ENCODE measurements at regions not wholly inside any gene's neighbourhood (a gene's known extent, or its start where the extent isn't known, plus 50 kb on each side); places are given as distances from the start of the nearest gene placed in this dataset.
"Not testable (repeated sequence)": the region's sequence is repeated elsewhere in the genome, so short reads cannot be mapped to it uniquely, and the experiment has no call there.

GRCh38 chr2:57418859-57419346 is 627.7 kb upstream of the VRK2 start:
- ATAC-seq (ENCODE audit: low read depth in 2 of 2); H3K27me3 Mint-ChIP-seq; H3K36me3 Mint-ChIP-seq; H3K4me1 Mint-ChIP-seq; H3K27ac Mint-ChIP-seq; DNase-seq; H3K4me3 Mint-ChIP-seq: not testable (repeated sequence)
- H3K9me3 Mint-ChIP-seq = peaks cover 3 to 12% (median 5%) of the 10 kb centered on the region in 7 donors

DNA sequence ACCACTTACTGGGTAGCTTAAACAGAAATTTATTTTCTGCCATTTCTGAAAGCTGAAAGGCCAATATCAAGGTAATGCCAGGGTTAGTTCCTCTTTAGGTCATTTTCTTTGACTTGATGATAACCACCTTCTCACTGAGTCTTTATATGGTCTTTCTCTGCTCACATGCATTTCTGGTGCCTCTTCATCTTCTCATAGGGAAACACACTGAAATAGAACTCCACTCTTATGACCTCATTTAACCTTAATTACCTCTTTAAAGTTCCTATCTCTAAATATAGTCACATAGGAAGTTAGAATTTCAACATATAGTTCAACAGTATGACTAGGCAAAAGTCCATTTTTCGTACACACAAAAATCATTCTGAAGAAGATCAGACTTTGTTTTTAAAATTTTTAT is 616.8 kb upstream of the VRK2 start:
- DNase-seq (no peak), ATAC-seq (ENCODE audit: low read depth in 2 of 2) (no peak)
- Mint-ChIP-seq H3K9me3 (peaks cover 0 to 4% (median 0%) of the 10 kb centered on the region in 7 donors), H3K36me3 (no peaks in the 10 kb centered on the region), H3K4me1 (no peaks in the 10 kb centered on the region), H3K27ac (no peak overlapping the region), H3K27me3 (no peaks in the 10 kb centered on the region), H3K4me3 (no peak overlapping the region)

- H3K36me3 Mint-ChIP-seq = no peaks in the 10 kb centered on the region
- H3K4me1 Mint-ChIP-seq = no peaks in the 10 kb centered on the region
- DNase-seq = no peak
- no peak for ATAC-seq (ENCODE audit: low read depth in 2 of 2)
- no peak overlapping the region for H3K4me3 Mint-ChIP-seq
- H3K27me3 Mint-ChIP-seq = no peaks in the 10 kb centered on the region
- H3K9me3 Mint-ChIP-seq = no peaks in the 10 kb centered on the region
- no peak overlapping the region for H3K27ac Mint-ChIP-seq
Measured at GRCh38 chr2:57432528-57432927, 614.1 kb upstream of the VRK2 start.

DNA sequence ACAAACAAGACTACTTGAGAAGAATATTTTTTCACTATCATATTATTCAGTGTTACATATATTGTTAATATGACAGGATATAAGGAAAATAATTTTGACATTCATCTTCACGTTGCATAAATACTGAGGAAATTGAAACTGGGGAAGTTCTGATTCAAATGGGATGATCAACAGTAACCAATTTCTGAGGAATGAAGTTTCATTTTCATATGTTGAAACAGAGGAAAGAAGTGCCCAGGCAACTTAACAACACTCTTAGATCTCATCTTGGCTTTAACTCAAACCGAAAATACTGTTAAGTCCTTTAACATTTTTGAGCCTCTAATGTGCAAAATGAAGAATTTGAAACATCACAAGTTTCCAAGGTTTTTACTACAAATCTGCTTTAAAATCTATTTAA is 612.2 kb upstream of the VRK2 start:
- Mint-ChIP-seq H3K4me1 (no peaks in the 10 kb centered on the region), H3K27me3 (no peaks in the 10 kb centered on the region), H3K4me3 (no peak overlapping the region), H3K9me3 (no peaks in the 10 kb centered on the region), H3K36me3 (no peaks in the 10 kb centered on the region), H3K27ac (no peak overlapping the region)
- no peak for ATAC-seq (ENCODE audit: low read depth in 2 of 2)
- DNase-seq = no peak

DNA sequence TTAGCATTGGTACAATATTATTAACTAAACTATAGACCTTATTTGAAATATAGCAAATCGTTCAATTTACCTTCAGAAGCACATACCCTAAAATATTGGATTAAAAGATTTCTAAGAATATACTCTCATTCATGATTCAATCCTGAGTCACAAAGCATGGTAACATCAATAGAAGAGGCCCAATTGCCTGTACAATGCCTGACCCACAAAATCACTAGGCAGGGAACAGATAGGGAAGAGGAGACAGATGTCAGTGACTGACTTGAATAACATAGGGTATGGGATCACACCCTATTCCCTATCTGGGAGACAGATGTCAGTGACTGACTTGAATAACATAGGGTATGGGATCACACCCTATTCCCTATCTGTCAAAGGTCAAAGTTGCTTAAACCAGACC is 611.6 kb upstream of the VRK2 start:
- H3K9me3 Mint-ChIP-seq = no peaks in the 10 kb centered on the region
- no peak for DNase-seq
- ATAC-seq (ENCODE audit: low read depth in 2 of 2) = no peak
- H3K27me3 Mint-ChIP-seq = no peaks in the 10 kb centered on the region
- no peak overlapping the region for H3K4me3 Mint-ChIP-seq
- H3K27ac Mint-ChIP-seq = no peak overlapping the region
- no peaks in the 10 kb centered on the region for H3K36me3 Mint-ChIP-seq
- H3K4me1 Mint-ChIP-seq = no peaks in the 10 kb centered on the region

- DNase-seq (no peak), ATAC-seq (ENCODE audit: low read depth in 2 of 2) (no peak)
- no peaks in the 10 kb centered on the region for H3K9me3 Mint-ChIP-seq
- no peaks in the 10 kb centered on the region for H3K27me3 Mint-ChIP-seq
- H3K36me3 Mint-ChIP-seq = no peaks in the 10 kb centered on the region
- H3K27ac Mint-ChIP-seq = no peak overlapping the region
- H3K4me3 Mint-ChIP-seq = no peak overlapping the region
- no peaks in the 10 kb centered on the region for H3K4me1 Mint-ChIP-seq
Measured at GRCh38 chr2:57437077-57437476, 609.5 kb upstream of the VRK2 start.

- H3K9me3 Mint-ChIP-seq = no peaks in the 10 kb centered on the region
- no peak overlapping the region for H3K4me3 Mint-ChIP-seq
Measured at GRCh38 chr2:57440437-57440836, 606.2 kb upstream of the VRK2 start.

DNA sequence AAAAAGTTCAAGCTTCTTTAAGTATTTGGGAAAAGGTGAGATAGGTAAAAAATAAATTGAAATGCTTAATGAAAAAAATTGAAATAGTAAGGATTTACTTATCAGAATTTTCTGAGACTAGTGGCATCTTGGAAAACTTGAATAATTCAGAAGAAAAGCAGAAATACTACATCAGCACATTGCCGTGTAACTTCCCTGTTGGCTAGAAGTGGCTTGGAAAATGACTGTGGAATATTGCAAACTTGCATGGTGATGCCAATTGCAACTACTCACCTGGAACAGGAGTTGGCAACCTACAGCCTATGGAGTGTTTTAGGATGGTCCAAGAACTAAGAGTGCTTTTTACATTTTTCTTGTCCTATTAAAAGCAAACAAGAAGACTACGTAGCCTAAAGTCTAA is 603.5 kb upstream of the VRK2 start:
- Mint-ChIP-seq H3K36me3 (no peaks in the 10 kb centered on the region), H3K27ac (no peak overlapping the region), H3K27me3 (no peaks in the 10 kb centered on the region), H3K9me3 (no peaks in the 10 kb centered on the region), H3K4me1 (no peaks in the 10 kb centered on the region), H3K4me3 (no peak overlapping the region)
- ATAC-seq (ENCODE audit: low read depth in 2 of 2) (no peak), DNase-seq (no peak)

More at GRCh38 chr2:57440437-57440836, 606.2 kb upstream of the VRK2 start:
- no peaks in the 10 kb centered on the region for H3K4me1 Mint-ChIP-seq
- ATAC-seq (ENCODE audit: low read depth in 2 of 2) (no peak), DNase-seq (no peak)
- H3K27ac Mint-ChIP-seq = no peak overlapping the region
- H3K27me3 Mint-ChIP-seq = no peaks in the 10 kb centered on the region
- H3K36me3 Mint-ChIP-seq = no peaks in the 10 kb centered on the region

- no peak overlapping the region for H3K27ac Mint-ChIP-seq
- no peak overlapping the region for H3K4me3 Mint-ChIP-seq
- no peaks in the 10 kb centered on the region for H3K4me1 Mint-ChIP-seq
- no peak for ATAC-seq (ENCODE audit: low read depth in 2 of 2)
- H3K9me3 Mint-ChIP-seq = no peaks in the 10 kb centered on the region
- no peaks in the 10 kb centered on the region for H3K27me3 Mint-ChIP-seq
- H3K36me3 Mint-ChIP-seq = no peaks in the 10 kb centered on the region
- DNase-seq = no peak
Measured at GRCh38 chr2:57443973-57444521, 602.6 kb upstream of the VRK2 start.

GRCh38 chr2:57444752-57445430 is 601.7 kb upstream of the VRK2 start:
- ATAC-seq (ENCODE audit: low read depth in 2 of 2) (no peak), DNase-seq (no peak)
- Mint-ChIP-seq H3K4me1 (no peaks in the 10 kb centered on the region), H3K9me3 (no peaks in the 10 kb centered on the region), H3K36me3 (peaks cover 0 to 1% of the 10 kb centered on the region in 2 donors), H3K27ac (no peak overlapping the region), H3K27me3 (no peaks in the 10 kb centered on the region), H3K4me3 (no peak overlapping the region)

DNA sequence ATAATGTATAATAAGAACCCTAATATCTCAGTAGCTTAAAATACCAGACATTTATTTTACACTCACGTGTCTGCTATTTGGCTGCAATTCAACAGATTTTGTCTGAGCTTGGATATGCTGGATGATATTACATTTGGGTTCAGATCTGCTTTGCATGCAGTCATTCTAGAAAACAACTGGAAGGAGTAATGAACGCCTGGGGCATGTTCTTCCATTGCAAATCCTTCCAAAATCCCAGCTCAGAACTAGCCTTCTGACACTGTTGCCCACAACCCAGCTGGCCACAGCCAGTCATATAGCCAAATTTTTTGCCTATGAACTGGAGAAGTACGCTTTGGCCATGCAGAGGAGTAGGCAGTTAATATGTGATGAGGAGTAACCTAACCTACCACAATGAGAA is 597.8 kb upstream of the VRK2 start:
- Mint-ChIP-seq H3K4me1 (no peaks in the 10 kb centered on the region), H3K27me3 (no peaks in the 10 kb centered on the region)

GRCh38 chr2:57450170-57450569 is 596.4 kb upstream of the VRK2 start:
- H3K4me1 Mint-ChIP-seq = no peaks in the 10 kb centered on the region
- DNase-seq (no peak), ATAC-seq (ENCODE audit: low read depth in 2 of 2) (no peak)
- no peak overlapping the region for H3K27ac Mint-ChIP-seq
- no peaks in the 10 kb centered on the region for H3K27me3 Mint-ChIP-seq
- peaks cover 0 to 3% of the 10 kb centered on the region in 2 donors for H3K36me3 Mint-ChIP-seq
- no peak overlapping the region for H3K4me3 Mint-ChIP-seq
- H3K9me3 Mint-ChIP-seq = no peaks in the 10 kb centered on the region

More for the DNA sequence above, 597.8 kb upstream of the VRK2 start:
- Mint-ChIP-seq H3K9me3 (no peaks in the 10 kb centered on the region), H3K27ac (no peak overlapping the region), H3K36me3 (peaks cover 0 to 3% of the 10 kb centered on the region in 2 donors), H3K4me3 (no peak overlapping the region)
- no peak for ATAC-seq (ENCODE audit: low read depth in 2 of 2)
- no peak for DNase-seq

GRCh38 chr2:57452634-57453033 is 594.0 kb upstream of the VRK2 start:
- Mint-ChIP-seq H3K36me3 (peaks cover 0 to 3% of the 10 kb centered on the region in 2 donors), H3K9me3 (peaks cover 0 to 3% (median 1%) of the 10 kb centered on the region in 7 donors)

GRCh38 chr2:57453945-57454344 is 592.7 kb upstream of the VRK2 start:
- Mint-ChIP-seq H3K4me3 (no peak overlapping the region), H3K27ac (no peak overlapping the region), H3K36me3 (peaks cover 0 to 3% of the 10 kb centered on the region in 2 donors), H3K27me3 (no peaks in the 10 kb centered on the region), H3K4me1 (no peaks in the 10 kb centered on the region), H3K9me3 (peaks cover 0 to 6% (median 5%) of the 10 kb centered on the region in 7 donors)
- ATAC-seq (ENCODE audit: low read depth in 2 of 2) (no peak), DNase-seq (no peak)

More at GRCh38 chr2:57452634-57453033, 594.0 kb upstream of the VRK2 start:
- Mint-ChIP-seq H3K27me3 (no peaks in the 10 kb centered on the region), H3K27ac (no peak overlapping the region), H3K4me1 (no peaks in the 10 kb centered on the region), H3K4me3 (no peak overlapping the region)
- no peak for ATAC-seq (ENCODE audit: low read depth in 2 of 2)
- no peak for DNase-seq
